ENCODE measurements at regions not wholly inside any gene's neighbourhood (a gene's known extent, or its start where the extent isn't known, plus 50 kb on each side); places are given as distances from the start of the nearest gene placed in this dataset.

DNA sequence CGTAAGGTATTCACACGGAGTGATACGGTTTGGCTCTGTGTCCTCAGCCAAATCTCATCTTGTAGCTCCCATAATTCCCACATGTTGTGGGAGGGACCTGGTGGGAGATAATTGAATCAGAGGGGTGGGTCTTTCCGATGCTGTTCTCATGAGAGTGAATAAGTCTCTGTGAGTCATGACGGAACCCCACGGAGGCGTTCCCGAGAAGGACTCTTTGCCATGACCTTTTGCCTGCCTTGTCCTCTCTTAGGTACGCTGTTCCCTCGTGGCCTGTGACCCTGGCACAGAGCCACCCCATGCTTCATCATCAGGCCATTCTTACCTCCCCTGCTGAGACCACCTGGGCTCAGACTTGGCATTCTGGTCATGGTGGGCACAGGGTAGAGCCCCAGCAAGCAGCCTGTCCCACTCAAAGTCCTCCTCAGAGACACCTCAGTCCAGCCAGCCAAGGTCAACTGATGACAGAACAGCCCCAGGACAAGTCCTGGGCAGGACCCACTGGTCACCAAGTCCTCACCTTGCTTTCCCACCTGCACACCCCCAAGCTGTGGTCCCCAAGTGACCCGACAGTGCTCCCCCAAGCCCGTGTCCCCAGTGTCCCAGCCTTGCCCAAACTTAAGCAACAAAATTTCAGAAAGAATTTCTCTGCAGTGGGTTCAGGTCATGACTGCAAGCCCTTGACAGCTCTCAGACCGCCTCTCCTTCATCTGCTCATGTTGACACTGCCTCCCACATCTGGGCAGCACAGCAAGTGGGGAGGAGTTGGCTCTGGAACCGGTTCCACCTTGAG, 158.4 kb downstream of the ACTL8 start:
- no peaks in the 10 kb centered on the region for H3K4me1 Mint-ChIP-seq (ENCODE audit: low read depth in 2 of 2)
- no peaks in the 10 kb centered on the region for H3K36me3 Mint-ChIP-seq
- no peak overlapping the region for H3K27ac Mint-ChIP-seq
- no peak overlapping the region for H3K4me3 Mint-ChIP-seq
- no peaks in the 10 kb centered on the region for H3K9me3 Mint-ChIP-seq
- no peak for ATAC-seq
- no peak for DNase-seq (ENCODE audit: low spot score)
- peaks cover 26 to 54% of the 10 kb centered on the region in 2 donors for H3K27me3 Mint-ChIP-seq

DNA sequence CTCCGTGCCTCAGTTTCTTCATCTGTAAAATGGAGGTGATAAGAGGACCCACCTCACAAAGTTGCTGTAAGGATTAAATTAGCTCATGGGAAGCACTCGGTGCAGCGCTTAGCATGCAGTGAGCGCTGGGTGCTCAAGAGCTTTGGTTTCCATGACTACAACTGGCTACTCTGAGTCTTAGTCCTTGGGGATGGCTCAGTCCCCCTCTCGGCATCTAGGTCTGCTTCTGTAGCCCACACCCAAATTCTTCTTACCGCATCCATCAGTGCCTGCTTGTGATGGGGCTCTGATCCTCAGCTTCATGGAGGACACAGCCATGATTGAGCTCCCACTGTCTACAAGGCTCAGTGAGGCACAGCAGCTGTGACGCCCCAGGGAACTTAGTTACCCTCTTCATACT, 159.0 kb downstream of the ACTL8 start:
- no peak for ATAC-seq
- DNase-seq (ENCODE audit: low spot score), result no peak
- no peak overlapping the region for H3K27ac Mint-ChIP-seq
- H3K4me3 Mint-ChIP-seq, result no peak overlapping the region
- no peaks in the 10 kb centered on the region for H3K9me3 Mint-ChIP-seq
- no peaks in the 10 kb centered on the region for H3K4me1 Mint-ChIP-seq (ENCODE audit: low read depth in 2 of 2)
- no peaks in the 10 kb centered on the region for H3K36me3 Mint-ChIP-seq
- H3K27me3 Mint-ChIP-seq, result peaks cover 28 to 51% of the 10 kb centered on the region in 2 donors

DNA sequence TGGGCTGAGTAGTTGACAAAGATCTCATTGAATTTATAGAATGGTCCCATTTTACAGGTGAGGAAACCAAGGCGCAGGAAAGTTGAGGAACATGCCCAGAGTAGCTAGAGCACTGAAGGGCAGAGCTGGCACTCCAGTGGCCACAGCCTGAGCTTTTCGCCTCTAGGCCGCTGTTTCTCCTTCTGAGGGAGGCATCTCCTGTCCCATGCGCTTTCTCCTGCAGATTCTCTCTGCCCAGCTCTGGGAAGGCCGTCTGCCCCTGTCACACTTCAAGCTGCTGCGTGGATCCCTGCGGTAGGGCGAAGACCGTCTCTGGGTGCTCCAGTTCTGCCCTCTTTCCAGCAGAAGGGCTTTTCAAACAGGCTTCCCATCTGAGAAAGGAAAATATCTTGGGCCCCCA, 159.9 kb downstream of the ACTL8 start:
- no peak overlapping the region for H3K27ac Mint-ChIP-seq
- no peak for DNase-seq (ENCODE audit: low spot score)
- H3K4me3 Mint-ChIP-seq, result no peak overlapping the region
- H3K4me1 Mint-ChIP-seq (ENCODE audit: low read depth in 2 of 2), result no peaks in the 10 kb centered on the region
- peaks cover 23 to 45% of the 10 kb centered on the region in 2 donors for H3K27me3 Mint-ChIP-seq
- no peaks in the 10 kb centered on the region for H3K9me3 Mint-ChIP-seq
- no peak for ATAC-seq
- H3K36me3 Mint-ChIP-seq, result no peaks in the 10 kb centered on the region

DNA sequence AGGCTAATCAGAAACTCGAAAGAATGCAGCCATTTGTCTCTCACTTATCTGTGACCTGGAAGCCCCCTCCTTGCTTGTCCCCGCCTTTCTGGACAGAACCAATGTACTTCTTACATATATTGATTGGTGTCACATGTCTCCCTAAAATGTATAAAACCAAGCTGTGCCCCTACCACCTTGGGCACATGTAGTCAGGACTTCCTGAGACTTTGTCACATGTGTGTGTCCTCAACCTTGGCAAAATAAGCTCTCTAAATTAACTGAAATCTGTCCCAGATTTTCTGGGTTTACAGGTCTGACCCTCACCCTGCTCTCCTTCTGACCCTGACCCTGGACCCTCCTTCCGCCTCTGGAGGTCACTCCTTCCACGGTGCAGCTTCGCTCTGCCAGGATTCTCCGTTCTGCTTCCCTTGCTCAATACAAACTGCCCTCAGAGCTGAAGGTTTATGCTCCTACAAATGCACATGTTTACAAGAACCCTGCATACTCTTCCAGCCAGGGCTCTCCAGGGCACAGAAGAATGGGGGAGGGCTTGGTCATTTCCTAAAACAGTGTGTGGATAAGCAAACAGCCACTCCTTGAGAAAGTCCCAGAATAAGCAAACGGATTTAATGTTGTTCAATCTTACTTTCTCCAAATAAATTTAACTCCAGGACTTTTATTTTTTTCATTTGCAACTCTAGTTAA, 160.5 kb downstream of the ACTL8 start:
- no peak for ATAC-seq
- Mint-ChIP-seq H3K27ac (no peak overlapping the region), H3K4me3 (no peak overlapping the region), H3K27me3 (peaks cover 23 to 40% of the 10 kb centered on the region in 2 donors), H3K9me3 (no peaks in the 10 kb centered on the region), H3K4me1 (ENCODE audit: low read depth in 2 of 2) (no peaks in the 10 kb centered on the region), H3K36me3 (no peaks in the 10 kb centered on the region)
- DNase-seq (ENCODE audit: low spot score), result no peak

DNA sequence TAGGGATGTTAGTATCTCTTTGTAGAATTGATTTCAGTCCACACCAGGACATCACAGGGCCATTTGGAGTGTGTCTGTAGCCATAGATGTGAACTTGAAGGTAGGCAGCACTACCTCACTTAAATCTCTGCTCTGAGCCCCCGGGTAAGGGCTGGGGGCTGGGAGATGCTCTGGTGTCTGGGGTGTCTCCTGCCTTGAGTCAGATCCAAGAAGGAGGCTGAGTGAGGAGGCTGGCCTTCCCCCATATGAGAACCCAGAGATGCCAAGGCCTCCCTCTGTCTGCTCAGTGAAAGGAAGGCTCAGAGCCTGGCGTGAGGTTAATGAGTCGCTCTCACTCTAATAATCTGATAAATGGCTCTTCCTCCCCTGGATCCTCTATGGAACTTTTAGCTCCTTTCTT, 161.6 kb downstream of the ACTL8 start:
- Mint-ChIP-seq H3K27me3 (peaks cover 22 to 40% of the 10 kb centered on the region in 2 donors), H3K9me3 (no peaks in the 10 kb centered on the region), H3K27ac (no peak overlapping the region), H3K4me1 (ENCODE audit: low read depth in 2 of 2) (no peaks in the 10 kb centered on the region), H3K4me3 (no peak overlapping the region), H3K36me3 (no peaks in the 10 kb centered on the region)
- DNase-seq (ENCODE audit: low spot score) (no peak), ATAC-seq (no peak)

DNA sequence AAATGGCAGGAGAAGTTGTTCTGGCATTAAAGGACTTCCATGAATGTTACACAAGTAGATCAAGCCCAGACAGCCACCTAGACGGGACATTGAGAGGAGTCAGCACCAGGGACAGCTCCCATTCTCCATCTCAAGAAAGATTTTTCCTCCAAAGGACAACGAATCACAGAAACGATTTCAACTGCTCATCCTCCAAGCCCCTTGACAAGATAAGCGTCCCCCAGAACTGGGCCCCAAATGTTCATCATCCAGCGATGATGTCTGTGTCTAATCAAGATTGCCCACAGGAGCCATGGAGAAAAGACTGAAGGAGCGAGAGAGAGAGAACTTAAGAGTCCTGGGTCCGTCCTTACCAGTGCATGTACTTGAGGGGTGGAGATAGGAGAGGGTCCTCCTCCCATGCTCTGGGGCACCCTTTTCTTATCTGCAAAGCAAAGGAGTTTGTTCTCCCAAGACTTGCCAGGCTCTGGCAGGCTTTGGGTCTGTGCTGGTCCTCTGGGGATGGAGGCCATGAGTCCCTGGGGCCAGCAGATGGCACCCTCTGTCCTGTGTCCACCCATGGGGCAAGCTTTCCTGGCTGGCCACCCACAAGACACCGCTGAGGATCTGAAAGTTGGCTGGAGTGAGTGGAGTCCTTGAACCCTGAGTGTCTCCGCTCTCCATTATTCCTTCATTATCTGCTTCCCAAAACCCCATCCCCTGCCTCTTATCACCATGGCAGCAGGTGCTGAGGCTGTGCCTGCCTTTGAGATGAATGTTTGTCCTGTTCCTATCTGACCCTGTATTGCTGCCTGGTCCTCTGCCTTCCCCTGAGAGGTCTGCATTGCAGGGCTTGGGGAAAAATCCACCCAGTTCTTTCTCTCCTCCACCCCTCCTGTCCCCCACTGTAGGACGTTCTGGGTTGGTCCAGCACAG, 164.6 kb downstream of the ACTL8 start:
- H3K4me3 Mint-ChIP-seq, result no peak overlapping the region
- H3K9me3 Mint-ChIP-seq, result no peaks in the 10 kb centered on the region
- H3K4me1 Mint-ChIP-seq (ENCODE audit: low read depth in 2 of 2), result no peaks in the 10 kb centered on the region
- DNase-seq (ENCODE audit: low spot score), result no peak
- H3K27me3 Mint-ChIP-seq, result peaks cover 25 to 29% of the 10 kb centered on the region in 2 donors
- H3K36me3 Mint-ChIP-seq, result no peaks in the 10 kb centered on the region
- no peak overlapping the region for H3K27ac Mint-ChIP-seq
- ATAC-seq, result no peak

DNA sequence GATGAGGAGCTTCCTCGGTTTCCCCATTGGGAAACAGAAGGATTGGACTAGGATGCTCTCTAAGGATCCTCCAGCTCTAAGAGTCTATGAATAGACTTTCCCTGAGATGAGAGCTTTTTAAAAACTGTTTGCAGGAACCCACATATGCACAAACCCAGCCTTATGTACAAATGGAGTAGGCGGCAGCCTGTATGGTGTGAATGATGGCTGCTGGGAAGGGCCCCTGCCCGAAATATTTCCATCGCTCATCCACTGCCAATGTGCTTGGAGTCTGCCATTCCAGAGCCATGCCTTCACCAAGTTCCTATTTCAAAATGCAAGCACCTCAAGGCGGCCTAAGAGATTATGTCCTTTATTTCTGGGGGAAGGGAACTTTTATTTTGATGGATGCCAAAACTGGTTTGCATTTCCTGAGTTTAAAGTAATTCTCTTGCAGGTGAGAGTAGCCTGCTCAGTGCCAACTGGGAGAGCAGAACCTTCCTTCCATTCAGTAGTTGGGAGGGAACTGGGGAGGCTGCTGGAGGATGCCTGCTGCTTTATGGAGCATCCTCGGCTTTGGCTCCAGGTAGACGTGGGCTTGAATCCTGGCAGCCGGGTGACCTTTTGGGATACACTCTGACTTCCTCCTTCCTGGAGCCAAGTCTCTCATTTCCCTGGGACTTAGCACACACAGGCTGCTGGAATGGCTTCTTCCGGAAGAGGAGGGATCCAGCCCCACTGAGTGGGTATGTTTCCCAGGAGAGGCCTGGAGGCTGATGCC, 165.9 kb downstream of the ACTL8 start:
- Mint-ChIP-seq H3K27me3 (peaks cover 14 to 26% of the 10 kb centered on the region in 2 donors), H3K9me3 (no peaks in the 10 kb centered on the region), H3K4me3 (no peak overlapping the region), H3K27ac (no peak overlapping the region), H3K4me1 (ENCODE audit: low read depth in 2 of 2) (no peaks in the 10 kb centered on the region), H3K36me3 (no peaks in the 10 kb centered on the region)
- DNase-seq (ENCODE audit: low spot score) (no peak), ATAC-seq (no peak)

DNA sequence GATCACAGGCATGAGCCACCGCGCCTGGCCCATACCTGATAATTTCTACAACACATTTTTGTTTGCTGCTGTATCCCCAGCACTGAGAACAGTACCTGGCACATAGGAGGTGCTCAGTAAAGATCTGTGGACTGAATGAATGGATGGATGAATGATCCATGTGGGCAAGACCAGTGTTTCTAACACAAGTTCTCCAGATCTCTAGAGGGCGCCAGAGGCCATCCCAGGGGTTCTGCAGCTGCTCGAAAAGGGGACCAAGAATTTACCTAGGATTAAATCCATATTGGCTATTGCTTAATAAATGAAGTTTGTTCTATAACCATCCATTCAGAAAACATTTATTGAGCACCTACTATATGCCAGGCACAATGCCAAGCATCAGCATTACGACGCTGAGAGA, 167.7 kb downstream of the ACTL8 start:
- DNase-seq (ENCODE audit: low spot score) (no peak), ATAC-seq (no peak)
- no peaks in the 10 kb centered on the region for H3K9me3 Mint-ChIP-seq
- no peaks in the 10 kb centered on the region for H3K4me1 Mint-ChIP-seq (ENCODE audit: low read depth in 2 of 2)
- H3K4me3 Mint-ChIP-seq, result no peak overlapping the region
- H3K36me3 Mint-ChIP-seq, result no peaks in the 10 kb centered on the region
- no peak overlapping the region for H3K27ac Mint-ChIP-seq
- H3K27me3 Mint-ChIP-seq, result peaks cover 3 to 26% of the 10 kb centered on the region in 2 donors

DNA sequence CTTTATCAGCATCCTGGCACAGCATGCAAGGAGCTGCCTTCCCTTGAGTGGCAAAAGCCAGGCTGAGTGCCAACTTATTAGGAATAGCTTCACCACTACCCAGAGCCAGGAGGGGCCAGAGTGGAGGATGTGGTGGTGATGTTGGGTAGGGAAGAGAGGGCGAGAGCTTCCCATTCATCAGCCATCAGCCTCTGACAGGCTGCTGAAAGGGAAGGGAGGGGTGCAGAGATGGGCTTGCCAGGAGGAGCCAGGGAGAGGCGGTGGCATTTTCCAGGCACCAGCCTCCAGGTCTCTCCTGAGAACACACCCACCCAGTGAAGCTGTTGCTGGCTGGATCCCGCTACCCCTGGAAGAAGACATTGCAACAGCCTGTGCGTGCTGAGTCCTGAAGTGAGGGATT, 168.5 kb downstream of the ACTL8 start:
- Mint-ChIP-seq H3K9me3 (no peaks in the 10 kb centered on the region), H3K27ac (no peak overlapping the region), H3K4me1 (ENCODE audit: low read depth in 2 of 2) (no peaks in the 10 kb centered on the region), H3K36me3 (no peaks in the 10 kb centered on the region), H3K4me3 (no peak overlapping the region), H3K27me3 (peaks cover 0 to 24% of the 10 kb centered on the region in 2 donors)
- ATAC-seq, result no peak
- no peak for DNase-seq (ENCODE audit: low spot score)

DNA sequence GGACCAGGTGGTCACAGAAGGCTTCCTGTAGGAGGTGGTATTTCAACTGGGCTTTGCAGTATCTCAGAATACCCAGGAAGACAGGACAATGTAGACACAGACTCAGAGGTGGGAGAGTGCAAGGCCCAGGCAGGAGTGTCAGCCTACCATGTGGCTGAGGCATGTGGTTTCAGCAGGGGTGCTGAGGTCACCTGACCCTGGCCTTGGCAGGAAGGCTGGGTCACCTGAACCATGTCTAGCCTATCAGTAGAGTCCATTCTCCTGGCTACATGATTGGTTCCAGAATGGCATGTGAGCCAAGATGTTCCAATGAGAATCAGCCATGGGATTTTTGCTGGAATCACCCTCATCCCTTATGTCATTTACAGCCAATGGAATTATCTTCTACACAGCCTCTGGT, 169.4 kb downstream of the ACTL8 start:
- peaks cover 0 to 24% of the 10 kb centered on the region in 2 donors for H3K27me3 Mint-ChIP-seq
- no peaks in the 10 kb centered on the region for H3K4me1 Mint-ChIP-seq (ENCODE audit: low read depth in 2 of 2)
- no peak overlapping the region for H3K27ac Mint-ChIP-seq
- H3K4me3 Mint-ChIP-seq, result no peak overlapping the region
- no peaks in the 10 kb centered on the region for H3K36me3 Mint-ChIP-seq
- DNase-seq (ENCODE audit: low spot score), result no peak
- H3K9me3 Mint-ChIP-seq, result no peaks in the 10 kb centered on the region
- ATAC-seq, result no peak

DNA sequence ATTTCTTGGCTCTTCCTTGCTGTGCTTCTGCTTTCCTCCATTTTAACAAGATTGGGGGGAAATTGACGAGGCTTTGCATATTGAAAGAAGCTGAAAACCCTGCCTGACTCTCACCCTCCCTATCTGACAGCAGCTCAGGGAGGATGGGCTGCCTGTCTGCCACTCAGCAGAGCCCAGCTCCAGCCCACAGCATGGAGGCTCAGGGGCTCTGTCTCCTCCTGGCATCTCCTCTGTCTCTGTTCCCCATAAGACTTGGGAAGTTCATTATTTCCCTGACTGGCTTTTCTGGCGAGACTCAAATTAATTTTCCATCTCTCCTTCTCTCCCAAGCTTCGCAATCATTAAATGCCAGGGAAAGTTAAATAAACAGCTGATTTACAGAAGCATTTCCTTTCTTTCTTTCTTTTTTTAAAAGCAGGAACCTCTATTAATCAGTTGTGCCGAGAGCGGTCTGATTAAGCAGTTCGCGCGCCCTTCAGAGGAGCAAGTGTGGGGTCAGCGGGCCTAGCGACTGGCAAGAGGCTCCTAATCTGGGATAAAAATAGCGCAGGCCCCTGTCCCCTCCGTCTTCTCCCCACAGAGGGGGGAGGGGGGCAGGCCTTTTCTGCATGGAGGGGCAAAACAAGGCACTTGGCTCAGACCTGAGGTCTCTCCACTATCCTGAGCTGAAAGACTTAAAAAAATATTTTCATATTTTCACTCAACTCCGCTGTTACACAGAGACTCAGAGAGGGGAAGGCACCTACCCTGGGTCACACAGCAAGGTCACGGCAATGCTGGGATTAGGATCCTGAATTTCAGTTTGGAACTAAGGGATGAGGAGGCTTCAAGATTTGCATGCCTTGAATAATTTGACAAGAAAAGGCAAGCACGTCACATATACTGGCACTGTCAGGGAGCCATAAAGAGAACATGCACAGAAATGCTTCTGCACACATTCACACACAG, 170.4 kb downstream of the ACTL8 start:
- Mint-ChIP-seq H3K27me3 (peaks cover 0 to 26% of the 10 kb centered on the region in 2 donors), H3K9me3 (no peaks in the 10 kb centered on the region), H3K27ac (no peak overlapping the region), H3K4me3 (no peak overlapping the region), H3K36me3 (no peaks in the 10 kb centered on the region), H3K4me1 (ENCODE audit: low read depth in 2 of 2) (no peaks in the 10 kb centered on the region)
- ATAC-seq (no peak), DNase-seq (ENCODE audit: low spot score) (no peak)

DNA sequence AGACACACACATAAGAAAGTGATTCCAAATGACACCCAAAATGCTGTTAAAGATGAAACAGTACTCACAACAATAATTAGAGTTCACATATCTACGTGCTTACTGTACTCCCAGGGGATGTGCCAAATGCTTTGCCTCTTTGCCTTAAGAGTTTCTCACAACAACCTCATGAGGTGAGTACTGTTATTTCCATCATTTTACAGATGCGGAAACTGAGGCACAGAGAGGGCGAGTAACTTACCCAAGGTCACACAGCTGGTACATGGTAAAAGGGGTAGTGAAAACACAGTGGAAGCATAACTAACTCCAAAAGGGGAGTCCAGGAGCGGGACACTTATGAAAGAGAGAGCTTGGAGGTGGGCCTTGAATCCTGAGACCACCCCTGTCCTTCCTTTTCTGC, 171.8 kb downstream of the ACTL8 start:
- no peaks in the 10 kb centered on the region for H3K36me3 Mint-ChIP-seq
- no peak overlapping the region for H3K27ac Mint-ChIP-seq
- H3K27me3 Mint-ChIP-seq, result peaks cover 6 to 28% of the 10 kb centered on the region in 2 donors
- no peak overlapping the region for H3K4me3 Mint-ChIP-seq
- no peak for DNase-seq (ENCODE audit: low spot score)
- no peaks in the 10 kb centered on the region for H3K4me1 Mint-ChIP-seq (ENCODE audit: low read depth in 2 of 2)
- no peaks in the 10 kb centered on the region for H3K9me3 Mint-ChIP-seq
- no peak for ATAC-seq

Data from natural killer cell treated with Interleukin-12 subunit alpha and Interleukin-12 subunit beta and Interleukin-15 and Interleukin-18, amount 100 ng/mL, for 72 hours (primary cell).